GM12872 (cell line): ENCODE measurements at regions not wholly inside any gene's neighbourhood (a gene's known extent, or its start where the extent isn't known, plus 50 kb on each side); places are given as distances from the start of the nearest gene placed in this dataset.

Experiments used
- CTCF ChIP-seq: IDR thresholded peaks from 3 replicates; pipeline ENCODE4 v1.5.1; 2011; ENCODE audit warnings: low read depth, mild to moderate bottlenecking, low read length, moderate library complexity; ENCODE audit not compliant: insufficient read depth

- TF ChIP-seq CTCF = no peak
Observed at GRCh38 chr17:13263746-13264145, 245.9 kb upstream of the ELAC2 start.

GRCh38 chr17:13256545-13256944 is 238.7 kb upstream of the ELAC2 start:
- TF ChIP-seq CTCF = no peak

- no peak for TF ChIP-seq CTCF
Observed at GRCh38 chr17:13253733-13254410, 236.0 kb upstream of the ELAC2 start.

- TF ChIP-seq CTCF = no peak
Observed at GRCh38 chr17:13244513-13244912, 226.7 kb upstream of the ELAC2 start.

- TF ChIP-seq CTCF = no peak
Observed at GRCh38 chr17:13243585-13243984, 225.8 kb upstream of the ELAC2 start.

GRCh38 chr17:13240851-13241250 is 223.0 kb upstream of the ELAC2 start:
- no peak for TF ChIP-seq CTCF

- no peak for TF ChIP-seq CTCF
Observed at GRCh38 chr17:13230350-13231264, 212.8 kb upstream of the ELAC2 start.
